HL-60/S4 treated with phorbol 12-myristate 13-acetate at 8.2 ng/mL for 4 days and 3 days (cell line): ENCODE measurements at regions not wholly inside any gene's neighbourhood (a gene's known extent, or its start where the extent isn't known, plus 50 kb on each side); places are given as distances from the start of the nearest gene placed in this dataset.

ENCODE experiments used
- in situ Hi-C: fragments of 300-500 bp; cut with MboI; formaldehyde crosslinking; loops from 2 replicates; pipeline ENCODE4 v1.15.0; 2022; ENCODE audit warnings: low sequenced_read_pairs

GRCh38 chr1:95974586-95974985 lies 740.6 kb downstream of the RWDD3 start:
- in situ Hi-C loops, result no loop called here

GRCh38 chr1:95982711-95983110 lies 738.9 kb upstream of the PTBP2 start:
- in situ Hi-C loops, result no loop called here

GRCh38 chr1:95983831-95984230 lies 737.8 kb upstream of the PTBP2 start:
- in situ Hi-C loops, result no loop called here

DNA sequence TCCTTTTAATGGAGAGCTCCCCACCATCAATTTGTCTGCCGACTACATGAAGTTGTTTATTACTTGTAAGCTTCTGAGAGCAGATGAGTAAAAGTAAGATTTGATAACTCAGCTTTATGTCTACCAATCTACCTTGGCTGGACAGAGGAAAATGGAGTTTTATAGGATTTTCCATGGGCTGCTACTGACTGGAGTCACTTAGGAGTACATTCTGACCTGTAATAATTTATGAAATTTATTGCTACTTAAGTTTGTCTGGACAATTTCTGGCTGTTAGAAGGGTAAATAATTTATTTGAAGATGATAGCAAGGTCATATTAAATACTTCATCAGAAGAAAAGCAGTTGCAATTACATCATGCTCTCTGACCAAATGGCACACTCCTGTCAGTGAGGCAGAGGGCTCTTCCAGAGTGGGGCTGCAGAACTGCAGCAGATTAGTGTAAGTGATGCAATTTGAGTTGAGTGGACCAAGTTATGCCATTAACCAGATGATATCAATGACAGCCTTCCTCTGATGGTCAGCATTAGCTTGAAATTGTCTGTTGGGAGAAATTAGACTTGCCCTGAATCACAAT lies 736.7 kb upstream of the PTBP2 start:
- in situ Hi-C loops, result no loop called here

DNA sequence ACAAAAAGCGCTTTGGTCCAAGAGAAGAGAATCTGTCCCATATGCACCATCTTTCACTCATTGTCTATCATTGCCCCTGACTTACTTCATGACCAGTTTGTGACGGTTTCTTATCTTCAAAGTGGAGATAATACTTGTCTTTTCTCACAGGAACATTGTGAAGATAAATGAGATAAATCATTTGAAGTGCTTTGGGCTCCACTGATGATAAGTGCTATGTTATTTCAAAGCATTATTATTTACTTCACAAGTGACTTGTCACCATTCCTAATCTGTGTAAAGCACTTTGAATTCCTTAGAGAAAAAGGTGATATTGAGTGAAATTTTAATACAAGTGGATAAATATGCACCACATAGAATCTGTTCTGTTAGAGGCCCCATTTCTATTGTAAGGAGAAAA lies 731.6 kb upstream of the PTBP2 start:
- in situ Hi-C loops, result no loop called here

DNA sequence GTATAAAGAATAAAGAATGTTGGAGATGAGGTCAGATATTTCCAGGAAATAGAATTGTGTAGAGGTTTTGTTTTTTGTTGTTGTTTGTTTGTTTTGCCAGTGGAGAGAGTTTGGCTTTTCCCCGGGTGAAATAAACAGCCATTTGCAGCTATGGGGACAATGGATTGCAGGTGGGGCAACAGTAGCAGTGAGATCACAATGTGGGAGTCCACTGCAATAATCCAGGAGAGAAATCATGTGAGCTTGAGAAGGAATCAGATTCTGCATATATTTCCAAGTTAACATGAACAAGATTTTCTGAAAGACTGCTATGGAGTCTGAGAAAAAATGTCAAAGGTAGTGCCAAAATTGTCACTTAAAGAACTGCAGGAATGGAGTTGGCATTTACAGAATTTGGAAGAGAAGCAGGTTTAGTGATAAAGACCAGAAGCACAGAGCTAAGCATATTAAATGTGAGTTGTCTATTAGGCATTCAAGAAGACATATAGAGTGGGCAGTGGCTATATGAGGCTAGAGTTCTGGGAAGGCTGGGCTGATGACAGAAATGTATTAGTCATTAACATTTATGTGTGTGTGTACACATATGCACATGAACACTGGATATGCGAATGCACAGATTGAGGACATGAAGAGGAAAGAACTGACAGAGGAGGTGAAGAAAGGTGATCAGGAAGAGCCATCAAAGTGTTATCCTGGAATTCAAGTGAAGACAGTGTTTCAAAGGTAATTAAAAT lies 729.6 kb upstream of the PTBP2 start:
- in situ Hi-C loops, result no loop called here

- in situ Hi-C loops, result no loop called here
Measured at GRCh38 chr1:95994643-95995042, 726.9 kb upstream of the PTBP2 start.

GRCh38 chr1:96002201-96002600 lies 719.4 kb upstream of the PTBP2 start:
- in situ Hi-C loops, result no loop called here

DNA sequence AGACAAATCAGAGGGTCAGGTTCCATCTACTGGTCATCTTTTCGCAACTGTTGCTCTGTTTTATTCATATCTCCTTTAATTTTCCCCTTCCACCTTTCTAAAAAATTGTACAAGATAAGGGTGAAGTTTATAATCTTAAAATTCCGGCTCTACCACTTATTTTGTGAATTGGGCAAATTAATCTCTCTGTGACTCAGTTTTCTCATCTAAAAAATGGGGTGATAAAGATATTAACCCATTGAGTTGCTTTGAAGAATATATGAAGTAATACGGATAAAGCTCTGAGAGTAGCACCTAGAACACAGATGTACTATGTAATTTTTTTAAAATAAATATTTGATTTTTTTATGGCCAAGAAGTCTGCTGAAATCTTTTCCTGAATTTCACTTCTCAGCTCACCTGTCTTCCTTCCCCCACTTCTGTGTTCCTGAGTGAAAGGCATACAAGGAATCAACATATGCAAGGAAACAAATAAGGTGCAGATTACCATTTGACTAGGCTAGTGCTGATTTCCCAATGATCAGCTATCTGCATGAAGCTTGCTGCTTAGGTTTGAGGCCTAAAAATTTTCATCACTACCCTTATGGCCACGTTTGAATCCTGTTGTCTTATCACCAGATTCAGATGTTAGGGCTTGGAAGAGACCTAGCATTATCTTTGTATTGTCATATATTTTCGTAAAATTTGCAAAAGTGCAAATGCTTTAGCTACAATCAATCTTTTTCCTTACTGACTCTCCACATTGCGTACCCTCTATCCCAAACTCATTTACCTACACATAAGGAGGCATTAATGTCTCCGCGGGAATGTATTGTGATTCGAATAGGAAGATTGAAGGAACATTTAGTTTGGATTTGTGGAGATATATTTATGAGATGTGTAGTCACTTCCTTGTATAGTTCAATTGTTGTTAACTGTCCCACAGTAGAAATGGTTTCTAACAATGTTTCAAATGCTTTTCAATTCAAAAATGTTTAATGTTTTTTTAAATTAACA lies 718.3 kb upstream of the PTBP2 start:
- in situ Hi-C loops, result no loop called here

DNA sequence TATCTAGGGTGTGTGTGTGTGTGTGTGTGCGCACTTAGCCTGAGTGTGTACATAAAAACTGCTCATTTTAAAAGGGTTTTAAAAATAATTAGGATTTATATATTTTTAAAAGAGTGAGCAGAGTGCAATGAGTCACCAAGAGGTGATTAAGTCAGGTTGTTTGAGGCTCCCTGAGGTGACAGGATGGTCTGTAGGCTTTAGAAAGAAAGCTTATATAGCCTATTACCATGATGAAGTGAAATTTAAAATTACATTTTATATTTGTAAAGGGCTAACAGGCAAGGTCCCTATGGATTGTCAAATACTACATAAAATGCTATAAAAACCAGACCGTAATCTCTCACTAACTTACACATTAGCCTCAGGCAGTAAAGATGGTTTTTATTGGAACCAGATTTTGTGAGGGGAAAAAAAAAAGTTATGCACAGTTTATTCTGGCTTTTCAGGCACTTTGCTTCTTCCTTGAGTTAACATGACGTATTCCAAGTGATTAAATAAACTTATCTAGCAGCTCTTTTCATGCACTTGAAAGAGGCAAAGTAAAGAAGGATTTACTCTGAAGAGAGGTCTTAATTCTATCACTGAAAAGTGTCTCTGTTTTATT lies 711.7 kb upstream of the PTBP2 start:
- in situ Hi-C loops, result no loop called here

GRCh38 chr1:96011606-96012005 lies 710.0 kb upstream of the PTBP2 start:
- in situ Hi-C loops, result no loop called here

GRCh38 chr1:96016219-96016618 lies 705.4 kb upstream of the PTBP2 start:
- in situ Hi-C loops, result no loop called here

GRCh38 chr1:96020378-96020777 lies 701.2 kb upstream of the PTBP2 start:
- in situ Hi-C loops, result no loop called here

DNA sequence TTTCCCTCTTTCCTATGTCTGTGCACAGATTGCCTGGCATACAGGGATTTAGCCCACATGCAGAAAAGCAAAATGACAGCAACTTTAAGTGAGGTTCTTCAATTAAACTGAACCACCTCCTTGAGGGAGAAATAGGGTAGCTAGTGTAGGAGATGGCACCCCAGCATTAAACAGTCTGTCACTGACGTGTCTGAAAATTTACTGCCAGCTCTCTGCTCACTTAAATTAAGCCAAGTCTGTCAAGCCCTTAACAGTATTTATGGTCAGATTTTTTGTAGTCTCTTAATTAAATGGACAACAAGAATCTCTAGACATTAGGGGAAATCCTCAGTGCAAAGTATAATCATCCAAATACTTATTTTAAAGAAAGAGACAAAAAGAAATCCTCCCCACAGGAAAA lies 696.5 kb upstream of the PTBP2 start:
- in situ Hi-C loops, result no loop called here

- in situ Hi-C loops, result no loop called here
Measured at GRCh38 chr1:96028071-96028470, 693.5 kb upstream of the PTBP2 start.

- in situ Hi-C loops, result no loop called here
Measured at GRCh38 chr1:96030312-96030711, 691.3 kb upstream of the PTBP2 start.

DNA sequence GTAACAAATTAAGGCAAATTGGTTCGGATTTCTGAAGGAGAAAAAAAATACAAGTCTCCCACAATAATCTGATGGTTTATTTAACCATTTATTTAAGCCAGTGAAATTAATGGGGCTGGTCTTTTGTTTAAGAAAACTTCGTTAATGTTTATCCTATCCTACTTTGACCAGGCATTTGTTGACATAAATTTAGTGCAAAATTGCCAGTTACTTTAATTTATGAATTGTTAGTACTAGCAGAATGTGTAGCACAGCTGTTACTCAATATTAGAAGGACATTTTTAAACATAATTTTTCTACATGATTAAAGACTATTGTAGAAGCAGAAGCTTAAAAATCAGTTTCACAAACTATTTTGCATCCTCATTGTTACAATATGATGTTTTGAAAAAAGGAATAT lies 687.6 kb upstream of the PTBP2 start:
- in situ Hi-C loops, result no loop called here

DNA sequence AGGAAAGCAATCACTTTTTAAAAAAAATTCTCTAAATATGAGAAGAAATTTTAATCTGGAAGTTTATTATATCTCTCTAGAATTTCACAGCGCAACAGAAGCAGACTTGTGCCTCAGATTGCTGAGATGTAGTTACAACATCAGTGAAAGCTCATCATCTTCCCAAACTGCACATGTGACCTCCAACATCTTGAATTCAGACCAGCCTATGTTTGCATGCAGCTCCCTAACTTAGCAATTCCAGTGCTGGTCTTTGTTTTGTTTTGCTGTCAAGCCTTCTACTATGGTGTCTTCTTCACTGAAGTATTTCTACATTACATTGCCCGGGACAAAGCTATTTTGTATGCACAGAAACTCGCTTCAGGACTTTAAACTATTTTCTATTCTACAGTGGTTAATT lies 684.8 kb upstream of the PTBP2 start:
- in situ Hi-C loops, result no loop called here

DNA sequence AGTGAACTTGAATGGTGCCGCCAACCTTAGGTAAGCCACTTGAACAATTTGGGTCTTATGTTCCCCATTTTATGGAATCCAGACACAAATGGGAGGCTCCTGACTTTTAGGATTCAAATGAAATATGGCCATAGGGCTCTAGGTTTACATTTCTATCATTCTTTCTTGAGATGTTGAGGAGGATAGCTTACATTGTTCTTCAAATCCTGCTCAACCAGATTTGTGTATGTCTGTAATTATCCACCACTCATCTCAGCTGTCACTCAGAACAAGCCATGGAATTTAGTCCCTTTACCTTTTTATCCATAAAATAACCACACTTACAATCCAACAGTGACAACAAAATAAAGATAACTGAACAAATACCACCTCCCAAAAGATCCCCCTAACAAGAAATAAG lies 682.9 kb upstream of the PTBP2 start:
- in situ Hi-C loops, result no loop called here

- in situ Hi-C loops, result no loop called here
Measured at GRCh38 chr1:96039910-96040309, 681.7 kb upstream of the PTBP2 start.

GRCh38 chr1:96041470-96041869 lies 680.1 kb upstream of the PTBP2 start:
- in situ Hi-C loops, result no loop called here
